ENCODE measurements at regions not wholly inside any gene's neighbourhood (a gene's known extent, or its start where the extent isn't known, plus 50 kb on each side); places are given as distances from the start of the nearest gene placed in this dataset.
A peak's percentile ranks its signal among the peaks of the same experiment; 100 is the strongest.
"Not testable (repeated sequence)": the region's sequence is repeated elsewhere in the genome, so short reads cannot be mapped to it uniquely, and the experiment has no call there.

DNA sequence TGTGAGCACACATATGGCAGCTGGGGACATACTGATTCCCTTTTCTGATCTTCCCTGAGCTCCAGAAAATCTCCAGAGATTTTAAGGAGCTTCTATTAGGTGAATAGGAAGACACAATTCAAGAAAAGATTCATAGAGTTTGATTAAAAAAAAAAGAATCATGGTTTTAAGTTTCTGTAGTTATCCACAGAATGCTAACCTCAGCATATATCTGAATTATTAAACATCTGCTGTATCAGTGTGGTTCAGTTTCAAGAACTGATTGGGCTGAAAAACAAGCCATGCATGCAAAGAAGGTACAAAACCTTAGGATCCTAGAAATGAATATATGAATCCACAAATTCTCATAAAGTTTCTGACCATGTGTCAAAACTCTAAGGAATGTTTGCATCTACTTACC, 94.1 kb upstream of the ZNF438 start:
- DNase-seq: no peak

DNA sequence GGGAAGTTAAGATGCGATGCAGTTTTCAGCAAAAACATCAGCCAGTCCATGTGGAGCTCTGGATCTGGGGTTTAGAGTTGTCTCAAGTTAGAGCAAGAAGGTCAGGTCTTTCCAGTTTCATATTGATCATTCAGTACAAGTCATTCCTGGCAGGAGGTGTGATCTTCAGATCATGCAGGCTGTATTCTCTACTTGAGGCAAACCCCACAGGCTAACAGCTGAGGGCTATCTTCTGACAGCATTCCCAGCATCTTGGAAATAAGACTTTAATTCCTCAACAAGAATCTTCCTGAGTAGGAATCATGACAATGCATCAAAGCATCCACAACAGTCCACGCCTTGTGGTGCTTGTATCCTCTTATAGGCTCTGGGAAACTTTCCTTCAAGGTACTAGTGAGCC, 94.9 kb upstream of the ZNF438 start:
- DNase-seq: no peak

DNA sequence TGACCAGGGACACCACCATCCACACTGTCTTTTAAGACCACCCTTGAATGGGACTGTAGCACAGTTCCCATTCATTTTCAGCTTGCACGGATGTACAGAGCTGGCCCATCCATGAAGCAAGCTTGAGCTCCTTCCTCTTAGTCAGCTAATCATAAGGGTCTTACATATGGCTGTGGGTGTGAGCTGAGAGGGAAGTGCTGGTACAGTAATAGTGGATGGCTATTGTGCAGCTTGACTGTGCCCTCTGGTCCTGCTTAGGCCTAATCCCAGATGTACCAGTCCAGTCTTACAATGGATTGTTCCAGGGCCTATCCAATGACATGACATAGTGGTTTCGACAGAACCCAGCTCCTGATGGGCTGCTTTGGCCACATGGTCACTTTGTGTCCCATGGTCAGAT, 96.9 kb upstream of the ZNF438 start:
- no peak for DNase-seq

DNA sequence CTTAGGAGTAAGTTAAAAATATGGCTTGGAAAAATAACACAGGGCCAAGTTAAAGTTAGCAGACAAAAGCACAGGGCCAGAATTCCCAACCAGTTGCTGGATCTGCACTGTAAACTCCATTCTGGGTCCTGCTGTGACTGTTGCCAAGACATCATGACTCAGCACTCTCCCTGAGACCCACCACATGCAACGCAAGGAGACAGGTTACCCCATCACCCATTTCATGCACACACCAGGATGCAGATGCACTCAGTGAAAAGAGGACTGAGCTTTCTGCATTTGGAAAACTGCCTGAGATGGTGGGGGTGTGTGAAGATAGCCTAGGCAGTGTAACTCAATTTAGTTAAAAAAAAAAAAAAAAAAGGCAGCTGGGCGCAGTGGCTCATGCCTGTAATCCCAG, 97.6 kb upstream of the ZNF438 start:
- DNase-seq: no peak

DNA sequence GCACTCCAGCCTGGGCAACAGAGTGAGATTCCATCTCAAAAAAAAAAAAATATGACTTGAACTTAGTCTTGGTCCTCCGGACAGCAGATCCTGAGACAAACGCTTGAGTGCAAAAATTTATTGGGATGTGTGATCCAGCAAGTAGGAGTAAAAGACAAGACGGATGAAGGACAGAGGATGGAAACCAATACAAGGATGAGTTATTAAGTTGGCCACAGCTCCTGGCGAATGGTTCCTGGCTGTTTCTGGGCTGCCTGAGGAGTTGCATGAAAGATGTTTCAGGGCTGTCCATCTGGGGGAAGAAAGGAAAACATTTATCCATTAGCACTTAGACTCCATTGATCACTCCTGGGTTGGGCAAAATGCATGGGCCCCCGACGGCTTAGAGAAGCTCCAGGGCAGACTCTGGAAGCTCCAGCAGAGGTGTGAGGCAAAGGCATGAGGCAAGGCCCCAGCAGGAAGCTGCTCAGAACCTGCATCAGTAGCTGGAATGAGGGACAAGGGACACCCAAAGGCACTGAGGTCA, 98.3 kb upstream of the ZNF438 start:
- no peak for DNase-seq

- no peak for DNase-seq
Observed at GRCh38 chr10:31130406-31130805, 98.7 kb upstream of the ZNF438 start.

DNA sequence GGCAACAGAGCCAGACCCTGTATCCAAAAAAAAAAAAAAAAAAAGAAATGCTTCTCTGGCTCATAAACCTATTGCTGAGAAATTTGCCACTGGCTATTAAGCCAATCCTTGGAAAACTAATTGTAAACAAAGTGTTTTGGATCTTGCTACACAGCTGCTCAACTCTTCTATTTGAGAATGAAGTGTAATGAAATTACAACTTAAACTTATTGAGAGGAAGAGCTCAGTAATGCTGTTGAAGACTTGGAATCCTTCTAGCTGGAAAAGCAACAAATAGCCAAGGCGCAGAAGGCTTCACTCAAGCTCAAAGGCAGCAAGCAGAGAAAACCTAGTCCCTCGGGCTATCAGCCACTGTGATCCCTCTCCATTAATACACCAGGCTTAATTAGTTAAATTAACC, 99.6 kb upstream of the ZNF438 start:
- DNase-seq: no peak

- DNase-seq: no peak
Observed at GRCh38 chr10:31132681-31133244, 101.1 kb upstream of the ZNF438 start.

DNA sequence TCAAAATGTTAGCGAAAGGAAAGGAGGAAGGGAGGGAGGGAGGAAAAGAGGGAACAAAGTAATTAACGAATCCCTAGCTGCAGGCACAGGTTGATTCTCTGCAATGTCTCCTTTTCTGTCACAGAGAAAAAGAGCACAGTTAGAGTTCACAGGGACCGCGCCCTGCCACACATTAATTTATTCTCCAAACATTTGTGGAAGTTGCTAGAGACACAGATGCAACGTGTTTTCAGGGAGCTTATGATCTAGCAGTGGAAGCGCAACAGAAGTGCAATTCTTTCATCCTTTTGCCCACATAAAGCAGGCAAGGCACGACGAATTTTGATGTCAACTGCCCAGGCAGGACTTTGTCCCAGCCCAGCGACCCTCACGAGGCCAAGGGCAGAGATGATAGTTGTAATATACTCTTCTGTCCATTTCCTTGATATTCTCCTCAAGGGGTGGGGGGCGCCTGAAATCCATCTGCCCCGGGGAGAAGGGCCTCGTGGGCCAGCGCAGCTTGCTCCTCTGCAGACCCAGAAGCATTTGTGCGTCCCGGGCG, 101.7 kb upstream of the ZNF438 start:
- no peak for DNase-seq

DNA sequence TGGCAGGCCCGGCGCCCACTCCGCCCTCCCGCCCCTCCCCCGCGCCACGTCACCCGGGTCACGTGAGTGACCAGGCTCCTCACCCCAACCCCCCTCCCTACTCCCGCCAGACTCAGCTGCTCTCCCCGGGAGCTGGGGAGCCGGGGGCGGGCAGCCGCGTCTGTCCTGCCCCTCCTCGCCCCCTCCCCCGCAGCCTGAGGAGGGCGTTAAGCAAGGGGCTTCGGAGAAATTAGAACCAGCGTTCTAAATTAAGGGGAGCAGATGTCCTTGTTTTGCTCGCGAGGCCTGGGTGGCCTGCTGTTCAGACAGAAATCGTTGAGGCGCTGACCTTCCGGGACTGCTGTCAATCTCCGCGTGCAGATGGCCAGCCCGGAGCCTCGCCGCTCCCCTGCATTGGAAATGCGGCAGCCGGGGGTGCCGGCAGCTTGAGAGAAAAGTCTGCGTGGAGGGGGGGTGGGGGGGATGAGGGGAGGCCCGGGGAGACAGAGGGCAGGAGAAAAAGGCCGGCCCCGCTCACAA, 102.2 kb upstream of the ZNF438 start:
- peak; percentile 77 for DNase-seq

DNA sequence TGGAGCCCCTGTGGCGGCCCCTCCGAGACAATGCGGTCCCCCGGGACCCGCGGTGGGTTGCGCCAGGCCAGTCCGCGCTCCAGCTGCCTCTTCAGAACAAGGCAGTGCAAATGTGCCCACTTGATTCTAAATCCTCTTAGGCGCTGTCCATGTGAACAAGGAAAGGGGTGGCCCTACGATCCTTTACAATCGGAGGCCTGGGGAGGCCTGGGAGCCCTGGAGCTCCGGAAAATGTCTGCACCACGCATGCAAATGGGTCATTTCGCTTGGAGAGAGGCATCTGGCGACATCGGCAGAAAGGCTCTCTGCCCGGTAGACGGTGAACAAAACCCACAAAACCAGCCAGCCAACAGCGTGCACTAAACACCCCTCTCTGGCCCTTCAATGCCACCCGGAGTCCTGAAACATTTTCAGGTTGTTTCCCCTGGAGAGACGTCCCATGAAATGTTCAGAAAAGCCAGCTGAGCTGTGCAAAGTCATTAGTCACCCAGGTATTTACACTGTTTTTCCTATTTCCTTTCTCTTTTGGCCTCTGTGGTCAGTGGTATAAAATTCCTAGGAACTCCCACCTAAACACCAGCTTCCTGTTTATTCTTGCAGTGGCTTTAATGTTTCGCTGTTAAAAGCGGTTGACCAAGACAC, 102.8 kb upstream of the ZNF438 start:
- DNase-seq: peak; percentile 43

DNA sequence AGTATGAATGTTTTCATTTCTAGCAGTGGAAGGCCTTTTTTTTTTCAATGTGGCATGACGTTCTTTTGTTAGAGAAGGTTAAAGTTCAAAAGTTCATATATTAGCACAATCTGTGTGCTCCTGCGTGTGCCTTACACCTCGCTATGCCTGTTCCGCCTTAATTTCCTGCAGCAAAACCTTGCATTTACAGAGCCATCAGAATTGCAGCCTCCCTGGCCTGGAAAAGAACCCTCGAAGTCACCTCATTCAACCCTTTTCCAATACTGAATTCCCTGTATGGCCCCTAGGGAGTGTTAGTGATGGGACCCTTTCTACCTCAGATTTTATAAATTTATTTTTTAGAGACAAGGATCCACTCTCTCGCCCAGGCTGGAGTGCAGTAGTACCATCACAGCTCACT, 103.5 kb upstream of the ZNF438 start:
- DNase-seq: no peak

GRCh38 chr10:31135791-31136190, 104.1 kb upstream of the ZNF438 start:
- DNase-seq: not testable (repeated sequence)

DNA sequence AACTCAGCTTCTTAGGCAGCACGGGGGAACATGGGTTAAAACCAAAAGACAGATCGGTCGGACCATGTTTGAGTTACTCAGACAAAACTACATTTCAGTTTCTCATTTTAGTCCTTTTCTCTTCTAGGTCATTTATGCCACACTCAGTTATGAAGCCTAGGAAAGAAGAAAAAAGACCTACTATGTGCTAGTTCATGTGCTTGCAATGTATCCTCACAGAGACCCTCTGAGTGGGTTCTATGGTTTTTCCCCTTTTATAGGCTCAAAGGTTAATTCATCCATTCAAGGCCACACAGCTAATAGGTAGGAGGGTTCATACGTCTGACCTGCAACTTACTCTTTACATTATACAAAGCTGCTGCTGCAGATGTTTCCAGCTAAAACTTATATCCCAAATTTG, 104.7 kb upstream of the ZNF438 start:
- no peak for DNase-seq

DNA sequence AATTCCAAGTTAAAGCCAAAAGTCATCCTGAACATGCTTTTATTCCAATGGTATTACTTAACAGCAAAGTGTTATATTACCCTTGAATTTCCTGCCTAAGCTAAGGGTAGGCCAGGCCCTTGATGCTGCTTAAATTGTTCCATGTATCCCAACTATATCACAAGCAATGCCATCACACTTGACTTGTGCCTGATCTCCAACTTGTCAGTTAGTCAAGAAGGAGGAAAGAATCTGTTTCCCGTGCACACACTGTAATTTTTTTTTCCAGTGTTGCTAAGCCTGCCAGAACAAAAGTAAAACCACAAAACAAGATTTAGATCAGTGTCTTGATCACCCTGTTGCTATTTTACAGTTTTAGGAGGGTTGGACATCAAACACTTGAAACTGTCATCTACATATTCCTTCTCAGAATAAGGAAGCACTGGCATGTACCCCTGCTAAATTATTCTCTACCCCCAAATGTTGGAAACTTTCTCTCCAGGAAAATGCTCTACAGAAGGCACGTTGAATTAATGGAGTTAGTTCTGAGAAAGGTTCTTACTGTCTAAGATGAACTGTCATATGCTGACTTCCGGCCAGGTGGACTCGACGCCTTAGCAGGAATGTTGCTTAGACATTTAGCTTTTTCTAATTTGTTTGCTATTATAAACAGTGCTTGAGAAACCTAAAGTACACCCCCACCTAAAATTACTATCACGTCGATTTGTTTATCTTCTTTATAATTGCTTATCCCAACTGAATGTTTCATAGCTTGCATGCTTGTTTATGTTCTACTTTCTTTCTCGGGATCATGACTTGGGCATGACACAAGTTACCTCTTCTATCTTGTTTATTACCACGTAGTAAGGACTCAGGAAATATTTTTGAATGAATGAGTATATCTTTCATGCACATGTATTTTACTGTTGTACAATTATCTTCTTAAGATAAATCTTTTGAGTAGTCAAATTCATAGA, 105.5 kb upstream of the ZNF438 start:
- peak; percentile 35 for DNase-seq

DNA sequence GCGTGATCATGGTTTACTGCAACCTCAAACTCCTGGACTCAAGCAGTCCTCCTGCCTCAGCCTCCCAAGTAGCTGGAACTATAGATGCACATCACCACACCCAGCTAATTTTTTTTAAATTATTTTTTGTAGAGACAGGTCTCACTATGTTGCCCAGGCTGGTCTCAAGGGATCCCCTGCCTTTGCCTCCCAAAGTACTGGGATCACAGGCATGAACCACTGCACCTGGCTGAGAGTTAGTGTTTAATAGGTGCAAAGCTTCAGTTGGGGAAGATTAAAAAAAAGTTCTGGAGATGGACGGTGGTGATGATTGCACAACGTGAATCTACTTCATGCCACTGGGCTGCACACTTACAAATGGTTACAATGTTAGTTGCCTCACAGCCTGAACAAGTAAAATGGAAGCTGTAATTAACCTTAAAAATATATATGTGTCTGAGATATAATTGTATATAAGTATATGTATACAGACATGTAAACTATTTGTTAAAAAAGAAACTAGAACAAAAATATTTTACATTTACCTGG, 106.4 kb upstream of the ZNF438 start:
- no peak for DNase-seq

DNA sequence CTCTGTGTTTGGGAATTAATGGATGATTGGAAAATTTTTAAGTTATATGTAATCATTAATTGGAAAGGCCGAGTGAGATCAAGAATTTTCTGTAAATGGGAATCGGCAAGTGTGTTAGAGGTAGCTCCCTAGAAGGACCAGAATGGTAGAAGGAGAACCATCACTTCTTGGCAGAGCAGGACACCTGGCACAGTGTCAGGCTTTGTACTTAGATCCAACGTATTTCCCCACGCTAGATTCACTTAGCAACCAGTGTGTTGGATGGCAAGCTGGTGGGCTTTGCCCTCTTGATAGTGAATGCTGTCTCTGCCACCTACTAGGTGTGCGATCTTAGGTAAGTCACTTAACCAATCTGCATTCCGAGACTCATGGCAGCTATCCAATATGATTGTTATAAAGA, 107.8 kb upstream of the ZNF438 start:
- DNase-seq: no peak

GRCh38 chr10:31140716-31141115, 109.1 kb upstream of the ZNF438 start:
- no peak for DNase-seq

GRCh38 chr10:31142026-31142425, 110.4 kb upstream of the ZNF438 start:
- DNase-seq: no peak

DNA sequence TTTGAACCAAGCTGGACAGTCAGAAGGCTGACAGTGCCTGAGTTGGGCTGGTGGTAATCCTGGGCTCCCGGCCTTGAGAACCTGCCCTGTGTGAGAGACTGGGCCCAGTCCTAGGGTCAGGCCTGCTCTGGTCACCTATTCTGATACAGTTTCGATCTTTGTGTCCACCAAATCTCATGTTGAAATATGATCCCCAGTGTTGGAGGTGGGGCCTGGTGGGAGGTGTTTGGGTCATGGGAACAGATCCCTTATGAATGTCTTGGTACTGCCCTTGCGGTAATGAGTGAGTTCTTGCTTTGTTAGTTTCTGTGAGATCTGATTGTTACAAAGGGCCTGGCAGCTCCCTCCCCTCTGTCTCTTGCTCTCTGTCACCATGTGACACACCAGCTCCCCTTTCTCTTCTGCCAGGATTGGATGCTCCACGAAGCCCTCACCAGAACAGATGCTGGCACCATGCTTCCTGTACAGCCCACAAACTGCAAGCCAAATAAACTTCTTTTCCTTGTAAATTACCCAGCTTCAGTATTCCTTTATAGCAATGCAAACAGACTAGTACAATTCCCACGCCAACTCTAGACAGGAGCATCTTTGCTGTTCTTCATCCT, 111.8 kb upstream of the ZNF438 start:
- DNase-seq: no peak

GRCh38 chr10:31145986-31146385, 114.3 kb upstream of the ZNF438 start:
- DNase-seq: no peak

GRCh38 chr10:31146491-31147209, 115.0 kb upstream of the ZNF438 start:
- no peak for DNase-seq
